ENCODE measurements at regions not wholly inside any gene's neighbourhood (a gene's known extent, or its start where the extent isn't known, plus 50 kb on each side); places are given as distances from the start of the nearest gene placed in this dataset.

- TF ChIP-seq, protein P1, sequence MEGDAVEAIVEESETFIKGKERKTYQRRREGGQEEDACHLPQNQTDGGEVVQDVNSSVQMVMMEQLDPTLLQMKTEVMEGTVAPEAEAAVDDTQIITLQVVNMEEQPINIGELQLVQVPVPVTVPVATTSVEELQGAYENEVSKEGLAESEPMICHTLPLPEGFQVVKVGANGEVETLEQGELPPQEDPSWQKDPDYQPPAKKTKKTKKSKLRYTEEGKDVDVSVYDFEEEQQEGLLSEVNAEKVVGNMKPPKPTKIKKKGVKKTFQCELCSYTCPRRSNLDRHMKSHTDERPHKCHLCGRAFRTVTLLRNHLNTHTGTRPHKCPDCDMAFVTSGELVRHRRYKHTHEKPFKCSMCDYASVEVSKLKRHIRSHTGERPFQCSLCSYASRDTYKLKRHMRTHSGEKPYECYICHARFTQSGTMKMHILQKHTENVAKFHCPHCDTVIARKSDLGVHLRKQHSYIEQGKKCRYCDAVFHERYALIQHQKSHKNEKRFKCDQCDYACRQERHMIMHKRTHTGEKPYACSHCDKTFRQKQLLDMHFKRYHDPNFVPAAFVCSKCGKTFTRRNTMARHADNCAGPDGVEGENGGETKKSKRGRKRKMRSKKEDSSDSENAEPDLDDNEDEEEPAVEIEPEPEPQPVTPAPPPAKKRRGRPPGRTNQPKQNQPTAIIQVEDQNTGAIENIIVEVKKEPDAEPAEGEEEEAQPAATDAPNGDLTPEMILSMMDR (conservative IDR thresholded peaks at IDR 0.05), result no peak
- no peak for TF ChIP-seq EZH2 (IDR thresholded peaks at IDR 0.05; ENCODE audit: low read depth)
Measured at GRCh38 chr4:136441629-136442282, 1090.5 kb downstream of the PCDH18 start.

Measured in PC-9 (cell line).